Common myeloid progenitor, CD34-positive (primary cell): ENCODE measurements at regions not wholly inside any gene's neighbourhood (a gene's known extent, or its start where the extent isn't known, plus 50 kb on each side); places are given as distances from the start of the nearest gene placed in this dataset.

Source experiments
- CTCF ChIA-PET: fragments of 350-600 bp; sonication (Branson Sonifier 250); formaldehyde crosslinking; loops from one replicate; lab custom pipeline; 2021; ENCODE audit warnings: antibody characterized with exemption; lab: Charles Lee
- POLR2A ChIA-PET: fragments of 350-600 bp; sonication (Branson Sonifier 250); formaldehyde crosslinking; loops from one replicate; lab custom pipeline; 2021; ENCODE audit warnings: antibody characterized with exemption; lab: Charles Lee
- DNase-seq, 3 donors: peaks; one replicate each; pipeline versions ENCODE4 v3.0.0 to v3.0.0-alpha.2; 2013
- H3K27ac ChIP-seq, 2 experiments: 1 replicate in 1 of 2; 2 replicates in 1 of 2; pipeline ENCODE4 v1.7.0; 2013; ENCODE audit warnings: inconsistent platforms in 2 of 2, low read length in 2 of 2, mild to moderate bottlenecking in 2 of 2, low read depth in 1 of 2, moderate library complexity in 1 of 2; ENCODE audit not compliant: severe bottlenecking in 2 of 2, insufficient read depth in 1 of 2, poor library complexity in 1 of 2
- H3K27me3 ChIP-seq, 5 experiments: replicated peaks in 2 of 5; 1 replicate in 3 of 5; 2 replicates in 2 of 5; pipeline versions ENCODE4 v1.6.1 to v1.7.0; 2013; ENCODE audit warnings: low read length in 4 of 5, mild to moderate bottlenecking in 2 of 5, moderate library complexity in 2 of 5, inconsistent platforms in 1 of 5; ENCODE audit not compliant: insufficient read depth in 5 of 5, control insufficient read depth in 4 of 5
- H3K36me3 ChIP-seq, 4 experiments: 1 replicate in 2 of 4; 2 replicates in 2 of 4; pipeline versions ENCODE4 v1.6.1 to v1.7.0; 2013; ENCODE audit warnings: low read length in 3 of 4, control low read depth in 1 of 4, mild to moderate bottlenecking in 1 of 4; ENCODE audit not compliant: control insufficient read depth in 4 of 4, insufficient read depth in 4 of 4
- H3K4me1 ChIP-seq, 4 experiments: 1 replicate in 3 of 4; 2 replicates in 1 of 4; pipeline versions ENCODE4 v1.6.1 to v1.7.1; 2013; ENCODE audit warnings: low read length in 3 of 4, mild to moderate bottlenecking in 3 of 4, control low read depth in 1 of 4, inconsistent platforms in 1 of 4, moderate library complexity in 1 of 4; ENCODE audit not compliant: control insufficient read depth in 4 of 4, insufficient read depth in 4 of 4; ENCODE audit errors: control extremely low read depth in 1 of 4
- H3K4me3 ChIP-seq, 7 experiments: 1 replicate in 4 of 7; 2 replicates in 3 of 7; pipeline versions ENCODE4 v1.5.1 to v1.7.0; 2013; ENCODE audit warnings: mild to moderate bottlenecking in 7 of 7, low read length in 6 of 7, moderate library complexity in 6 of 7, inconsistent platforms in 2 of 7, low read depth in 2 of 7, control low read depth in 1 of 7; ENCODE audit not compliant: insufficient read depth in 4 of 7, control insufficient read depth in 1 of 7; ENCODE audit errors: extremely low read depth in 1 of 7
- H3K9me3 ChIP-seq, 5 experiments: 1 replicate in 4 of 5; 2 replicates in 1 of 5; pipeline versions ENCODE4 v1.6.1 to v1.7.1; 2013; ENCODE audit warnings: low read length in 4 of 5, mild to moderate bottlenecking in 2 of 5, inconsistent platforms in 1 of 5, low read depth in 1 of 5, moderate library complexity in 1 of 5; ENCODE audit not compliant: control insufficient read depth in 4 of 5, insufficient read depth in 2 of 5; ENCODE audit errors: control extremely low read depth in 1 of 5
- WGBS: methylation state at CpG from one replicate; pipeline ENCODE4 v1.1.5; 2013; ENCODE audit not compliant: insufficient coverage; 5-methylcytosine and 5-hydroxymethylcytosine counted together

DNA sequence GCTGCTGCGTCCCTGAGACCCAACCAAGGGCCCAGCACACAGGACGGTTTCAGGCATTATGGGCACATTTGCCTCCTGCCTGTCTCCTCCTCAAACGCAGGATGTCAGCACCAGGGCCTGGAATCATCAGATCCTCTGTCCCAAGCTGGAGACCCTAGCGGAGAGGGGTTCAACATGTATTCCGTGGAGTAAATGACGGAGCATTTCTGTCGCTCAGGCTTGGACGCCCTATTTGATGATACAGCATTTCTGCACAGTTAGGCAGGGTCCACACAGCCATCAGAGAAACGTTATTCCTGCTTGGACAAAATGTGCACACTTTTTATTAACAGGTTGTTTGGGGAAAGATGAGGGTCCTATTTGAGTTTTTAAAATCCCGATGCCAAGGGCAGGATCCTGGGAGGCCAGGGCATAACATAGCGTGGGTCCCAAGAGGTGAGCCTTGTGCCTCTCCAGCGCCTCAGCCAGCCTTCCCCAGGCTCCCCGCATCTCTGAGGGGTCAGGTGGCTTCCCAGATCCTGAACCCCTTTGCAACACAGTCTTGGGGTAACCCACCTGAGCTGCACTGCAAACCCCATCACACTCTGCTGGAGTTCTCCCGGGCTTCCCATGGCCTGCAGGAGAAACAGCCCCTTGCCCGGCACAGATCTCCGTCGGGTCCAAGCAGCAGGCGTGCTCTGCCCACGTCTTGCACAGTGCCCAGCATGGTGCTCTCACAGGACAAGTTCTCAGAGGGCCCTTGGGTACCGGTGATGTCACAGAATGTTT is 319.7 kb upstream of the MYT1L start:
- Histone ChIP-seq H3K36me3 (no peaks in the 10 kb centered on the region), H3K27ac (no peak overlapping the region), H3K4me3 (no peak overlapping the region), H3K27me3 (no peaks in the 10 kb centered on the region), H3K9me3 (peaks cover 0 to 7% (median 0%) of the 10 kb centered on the region in 5 experiments), H3K4me1 (peaks cover 0 to 5% (median 1%) of the 10 kb centered on the region in 4 experiments)
- WGBS, result 98% methylated on average over 19 of the region's 20 CpGs
- POLR2A ChIA-PET, result no interaction called here
- CTCF ChIA-PET, result no interaction called here
- no peak for DNase-seq

- no peaks in the 10 kb centered on the region for H3K36me3 ChIP-seq
- H3K27me3 ChIP-seq, result peaks cover 0 to 2% (median 0%) of the 10 kb centered on the region in 5 experiments
- CTCF ChIA-PET, result no interaction called here
- POLR2A ChIA-PET, result no interaction called here
- peaks cover 0 to 7% (median 0%) of the 10 kb centered on the region in 5 experiments for H3K9me3 ChIP-seq
- H3K4me1 ChIP-seq, result peaks cover 0 to 5% (median 0%) of the 10 kb centered on the region in 4 experiments
- H3K27ac ChIP-seq, result no peak overlapping the region
- H3K4me3 ChIP-seq, result no peak overlapping the region
- DNase-seq, result no peak
- 91% methylated on average over 36 of the region's 36 CpGs for WGBS
Observed at GRCh38 chr2:2649109-2650072, 318.3 kb upstream of the MYT1L start.

GRCh38 chr2:2648094-2648493 is 317.0 kb upstream of the MYT1L start:
- Histone ChIP-seq H3K9me3 (peaks cover 0 to 7% (median 0%) of the 10 kb centered on the region in 5 experiments), H3K27ac (no peak overlapping the region), H3K36me3 (no peaks in the 10 kb centered on the region), H3K27me3 (peaks cover 0 to 2% (median 0%) of the 10 kb centered on the region in 5 experiments), H3K4me1 (peaks cover 0 to 5% (median 0%) of the 10 kb centered on the region in 4 experiments), H3K4me3 (no peak overlapping the region)
- ChIA-PET CTCF (no interaction called here), POLR2A (no interaction called here)
- 90% methylated on average over 6 of the region's 8 CpGs for WGBS
- DNase-seq, result no peak

DNA sequence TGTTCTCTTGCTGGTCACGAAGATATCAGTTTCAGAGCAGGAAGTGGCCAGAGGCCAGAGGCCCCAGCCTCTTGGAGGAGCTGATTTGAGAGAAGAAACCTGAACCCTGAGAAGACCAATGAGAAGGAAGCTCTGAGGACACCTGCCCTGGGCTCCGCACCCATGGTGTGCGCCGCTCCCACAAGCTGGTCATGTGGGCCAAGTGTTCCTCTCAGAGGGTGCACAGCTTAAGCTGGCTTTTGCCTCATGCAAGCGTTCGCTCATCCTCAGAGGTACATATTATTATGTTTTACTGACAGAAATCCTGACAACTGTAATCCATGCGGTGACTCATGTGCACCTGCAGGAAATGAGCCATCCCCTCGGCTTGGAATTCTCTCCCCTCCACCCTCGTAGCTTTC is 316.1 kb upstream of the MYT1L start:
- no peak overlapping the region for H3K27ac ChIP-seq
- H3K27me3 ChIP-seq, result peaks cover 0 to 2% (median 0%) of the 10 kb centered on the region in 5 experiments
- peaks cover 0 to 7% (median 0%) of the 10 kb centered on the region in 5 experiments for H3K9me3 ChIP-seq
- H3K4me1 ChIP-seq, result peaks cover 0 to 5% (median 0%) of the 10 kb centered on the region in 4 experiments
- CTCF ChIA-PET, result no interaction called here
- no peaks in the 10 kb centered on the region for H3K36me3 ChIP-seq
- DNase-seq, result no peak
- WGBS, result 96% methylated on average over 7 of the region's 9 CpGs
- POLR2A ChIA-PET, result no interaction called here
- no peak overlapping the region for H3K4me3 ChIP-seq

DNA sequence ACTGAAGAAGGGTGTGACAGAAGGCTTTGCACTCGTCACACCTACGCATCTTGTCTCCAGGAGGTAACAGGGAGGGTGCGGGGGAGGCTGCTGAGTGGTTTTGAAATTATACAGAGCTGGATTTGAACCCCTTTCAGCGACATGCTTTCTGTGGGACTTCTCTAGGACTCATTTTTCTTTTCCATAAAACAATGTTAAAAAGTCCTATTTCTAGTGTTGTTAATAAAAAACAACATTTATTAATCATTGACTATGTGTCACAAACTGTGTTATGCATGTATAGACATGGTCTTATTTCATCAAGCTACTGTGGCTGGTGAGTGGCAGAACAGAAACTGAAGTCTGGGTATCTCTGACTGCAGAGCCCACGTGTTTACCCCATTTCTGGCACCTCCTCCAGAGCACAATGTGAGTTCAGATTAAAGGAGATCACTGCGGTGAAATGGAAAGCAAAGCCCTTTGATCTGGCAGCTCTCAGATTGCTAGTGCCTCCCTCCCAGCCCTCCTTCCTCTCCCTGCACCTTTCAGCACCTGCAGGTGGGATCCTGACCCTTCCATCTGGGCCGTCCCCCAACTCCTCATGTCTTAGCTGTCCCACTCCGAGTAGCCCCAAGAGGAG is 315.5 kb upstream of the MYT1L start:
- CTCF ChIA-PET, result interaction anchor here (0.8 to 1.1 kb wide), 2 partner anchors 9 to 50 kb away, joined by 4 read pairs; no protein-coding TSS in a partner anchor

DNA sequence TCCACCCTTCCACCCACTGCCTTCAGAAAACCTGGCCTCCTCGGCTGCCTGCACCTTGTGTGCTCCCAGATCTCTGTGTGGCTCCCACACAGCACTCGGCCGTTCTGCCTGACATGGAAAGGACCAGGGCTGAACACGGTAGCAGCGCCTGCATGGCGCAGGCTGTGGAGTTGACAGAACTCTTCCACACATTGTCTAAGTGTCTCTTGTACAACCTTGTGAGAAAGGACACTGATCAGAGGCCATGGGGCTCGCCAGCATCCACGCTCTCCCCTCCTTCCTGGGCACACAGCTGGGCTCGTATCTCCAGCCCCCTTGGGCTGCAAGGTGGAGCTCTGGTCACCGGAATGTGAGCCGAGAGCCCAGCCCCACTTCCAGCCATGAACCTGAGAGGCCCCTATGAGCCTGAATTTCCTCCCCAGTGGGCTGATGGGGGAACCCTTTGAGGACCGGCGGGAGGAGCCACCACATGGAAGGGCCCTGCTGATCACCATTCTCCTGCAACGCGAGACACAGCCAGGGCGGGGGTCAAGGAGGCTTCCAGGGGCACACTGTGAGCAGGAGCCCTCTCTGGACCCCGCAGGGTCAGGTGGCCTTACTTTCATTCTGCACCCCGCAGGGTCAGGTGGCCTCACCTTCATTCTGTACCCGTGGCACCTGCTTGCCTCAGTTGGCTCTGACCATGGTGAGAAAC is 314.2 kb upstream of the MYT1L start:
- ChIA-PET POLR2A (no interaction called here), CTCF (interaction anchor here (1.1 kb wide), 1 partner anchor 10 kb away, joined by 4 read pairs; no protein-coding TSS in a partner anchor)
- H3K4me3 ChIP-seq, result no peak overlapping the region
- 92% methylated on average over 16 of the region's 19 CpGs for WGBS
- peaks cover 0 to 7% (median 0%) of the 10 kb centered on the region in 5 experiments for H3K9me3 ChIP-seq
- DNase-seq, result no peak
- H3K27ac ChIP-seq, result no peak overlapping the region
- H3K36me3 ChIP-seq, result no peaks in the 10 kb centered on the region
- peaks cover 0 to 5% (median 0%) of the 10 kb centered on the region in 4 experiments for H3K4me1 ChIP-seq
- peaks cover 0 to 2% (median 0%) of the 10 kb centered on the region in 5 experiments for H3K27me3 ChIP-seq

More for the DNA sequence above, 315.5 kb upstream of the MYT1L start:
- 77% methylated on average over 5 of the region's 8 CpGs for WGBS
- H3K27ac ChIP-seq, result no peak overlapping the region
- peaks cover 0 to 5% (median 0%) of the 10 kb centered on the region in 4 experiments for H3K4me1 ChIP-seq
- peaks cover 0 to 2% (median 0%) of the 10 kb centered on the region in 5 experiments for H3K27me3 ChIP-seq
- POLR2A ChIA-PET, result no interaction called here
- no peak overlapping the region for H3K4me3 ChIP-seq
- no peaks in the 10 kb centered on the region for H3K36me3 ChIP-seq
- peaks cover 0 to 7% (median 0%) of the 10 kb centered on the region in 5 experiments for H3K9me3 ChIP-seq
- DNase-seq, result peak in 1 of 3 donors; percentile 14
